Right atrium auricular region (tissue), 2 donors: ENCODE measurements at regions not wholly inside any gene's neighbourhood (a gene's known extent, or its start where the extent isn't known, plus 50 kb on each side); places are given as distances from the start of the nearest gene placed in this dataset.

ENCODE experiments used
- DNase-seq: peaks from one replicate; pipeline ENCODE4 v3.0.0-alpha.2; 2019; ENCODE audit warnings: low spot score
- H3K27ac ChIP-seq, 2 donors: fragments of 200-600 bp; sonication (generic); 1 replicate in 1 of 2; 2 replicates in 1 of 2; pipeline ENCODE4 v1.5.1; 2016 to 2019
- H3K27me3 ChIP-seq, 2 donors: fragments of 200-600 bp; sonication (generic); one replicate each; pipeline versions ENCODE4 v1.5.1 to v1.6.0; 2017 to 2019
- H3K36me3 ChIP-seq: fragments of 200-600 bp; sonication (generic); one replicate; pipeline ENCODE4 v1.5.1; 2016
- H3K4me1 ChIP-seq, 2 donors: fragments of 200-600 bp; sonication (generic); one replicate each; pipeline versions ENCODE4 v1.5.1 to v1.6.0; 2017 to 2019
- H3K4me3 ChIP-seq, 2 donors: fragments of 200-600 bp; sonication (generic); 1 replicate in 1 of 2; 2 replicates in 1 of 2; pipeline ENCODE4 v1.5.1; 2017 to 2019; ENCODE audit warnings: mild to moderate bottlenecking in 1 of 2, moderate library complexity in 1 of 2
- H3K9me3 ChIP-seq, 2 donors: fragments of 200-600 bp; sonication (generic); one replicate each; pipeline ENCODE4 v1.5.1; 2019
- TF ChIP-seq, protein P1 (sequence below), 2 donors: fragments of 200-600 bp; sonication (generic); IDR thresholded peaks; one replicate each; pipeline ENCODE4 v1.5.1; 2019; ENCODE audit warnings: antibody characterized with exemption in 2 of 2

DNA sequence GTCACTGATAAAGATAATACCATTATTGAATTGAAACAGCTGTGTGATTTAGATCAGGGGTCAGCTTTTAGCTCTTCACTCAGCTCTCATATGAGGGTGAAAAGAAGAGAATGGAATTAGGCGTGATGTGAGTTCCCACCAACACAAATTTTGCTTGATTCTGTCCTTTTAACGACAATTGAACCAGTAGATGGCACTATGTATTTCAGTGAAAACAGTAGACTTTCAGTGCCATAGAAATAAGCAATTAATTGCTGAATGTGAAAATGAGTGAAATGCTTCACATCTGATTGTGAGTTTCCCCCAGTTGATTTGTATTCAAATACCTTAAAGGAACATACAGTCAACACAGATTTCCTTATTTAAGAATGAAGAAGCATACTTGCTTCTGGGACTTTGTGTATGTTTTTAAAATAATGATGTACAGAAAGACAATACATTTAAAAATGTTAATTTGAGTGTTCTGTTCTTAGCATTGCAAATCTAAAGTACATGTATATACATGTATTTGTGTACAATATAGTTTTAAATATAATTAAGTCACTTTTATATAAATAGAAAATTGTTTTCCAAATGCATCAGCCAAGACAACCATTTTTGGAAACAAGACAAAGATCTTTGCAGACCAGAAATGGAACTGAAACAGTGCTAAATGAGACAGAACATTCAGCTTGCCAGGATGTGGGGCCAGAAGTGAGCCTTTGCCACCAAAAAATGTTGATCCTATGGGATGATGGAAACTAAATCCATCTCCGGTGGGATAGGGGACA, 178.8 kb downstream of the SNCA start:
- no peaks in the 10 kb centered on the region for H3K36me3 ChIP-seq
- H3K27me3 ChIP-seq: no peaks in the 10 kb centered on the region
- H3K27ac ChIP-seq: no peak overlapping the region
- no peaks in the 10 kb centered on the region for H3K9me3 ChIP-seq
- no peaks in the 10 kb centered on the region for H3K4me1 ChIP-seq
- DNase-seq: no peak
- TF ChIP-seq, protein P1, sequence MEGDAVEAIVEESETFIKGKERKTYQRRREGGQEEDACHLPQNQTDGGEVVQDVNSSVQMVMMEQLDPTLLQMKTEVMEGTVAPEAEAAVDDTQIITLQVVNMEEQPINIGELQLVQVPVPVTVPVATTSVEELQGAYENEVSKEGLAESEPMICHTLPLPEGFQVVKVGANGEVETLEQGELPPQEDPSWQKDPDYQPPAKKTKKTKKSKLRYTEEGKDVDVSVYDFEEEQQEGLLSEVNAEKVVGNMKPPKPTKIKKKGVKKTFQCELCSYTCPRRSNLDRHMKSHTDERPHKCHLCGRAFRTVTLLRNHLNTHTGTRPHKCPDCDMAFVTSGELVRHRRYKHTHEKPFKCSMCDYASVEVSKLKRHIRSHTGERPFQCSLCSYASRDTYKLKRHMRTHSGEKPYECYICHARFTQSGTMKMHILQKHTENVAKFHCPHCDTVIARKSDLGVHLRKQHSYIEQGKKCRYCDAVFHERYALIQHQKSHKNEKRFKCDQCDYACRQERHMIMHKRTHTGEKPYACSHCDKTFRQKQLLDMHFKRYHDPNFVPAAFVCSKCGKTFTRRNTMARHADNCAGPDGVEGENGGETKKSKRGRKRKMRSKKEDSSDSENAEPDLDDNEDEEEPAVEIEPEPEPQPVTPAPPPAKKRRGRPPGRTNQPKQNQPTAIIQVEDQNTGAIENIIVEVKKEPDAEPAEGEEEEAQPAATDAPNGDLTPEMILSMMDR (IDR thresholded peaks at IDR 0.05): peak; percentile 29 to 56
- H3K4me3 ChIP-seq: no peak overlapping the region

DNA sequence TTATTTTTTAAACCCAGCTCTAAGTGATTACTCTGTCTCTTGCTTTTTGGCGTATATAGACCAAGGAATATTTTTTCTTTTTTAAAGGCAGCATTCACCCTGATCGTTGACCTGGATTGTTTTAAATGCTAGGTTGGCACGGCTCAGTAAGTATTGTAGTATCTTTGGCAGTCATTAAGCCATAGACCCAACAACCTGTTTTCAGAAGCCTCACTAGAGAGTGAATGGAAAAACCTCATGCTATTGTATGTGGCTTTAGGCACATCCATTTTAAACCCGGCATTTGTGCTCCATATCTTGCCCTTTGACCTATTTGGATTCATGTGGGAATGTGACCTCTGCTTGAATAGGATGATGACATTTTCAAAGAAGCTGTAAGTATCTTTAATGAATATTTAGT, 183.9 kb downstream of the SNCA start:
- H3K27ac ChIP-seq: no peak overlapping the region
- H3K9me3 ChIP-seq: no peaks in the 10 kb centered on the region
- no peaks in the 10 kb centered on the region for H3K36me3 ChIP-seq
- H3K4me3 ChIP-seq: no peak overlapping the region
- H3K27me3 ChIP-seq: no peaks in the 10 kb centered on the region
- no peaks in the 10 kb centered on the region for H3K4me1 ChIP-seq
- TF ChIP-seq, protein P1 (IDR thresholded peaks at IDR 0.05): no peak
- DNase-seq: no peak

DNA sequence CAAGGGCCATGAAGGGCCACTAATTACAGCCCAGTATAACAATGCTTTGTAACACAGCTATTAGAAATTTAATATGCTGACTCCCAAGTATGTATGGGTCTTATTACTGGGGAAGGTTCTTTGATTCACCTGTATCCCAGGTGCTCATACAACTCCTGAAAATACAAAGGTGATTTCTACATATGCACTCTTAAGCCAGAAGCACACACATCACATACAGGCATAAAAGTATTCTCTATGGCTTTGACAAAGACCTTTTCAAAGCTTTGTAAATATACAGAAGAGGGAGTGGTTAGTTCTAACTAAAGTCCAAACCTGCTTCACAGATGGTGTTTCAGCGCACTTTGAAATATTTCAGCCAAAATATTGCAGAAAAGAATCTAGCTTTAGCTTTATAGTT, 191.5 kb downstream of the SNCA start:
- H3K4me1 ChIP-seq: no peaks in the 10 kb centered on the region
- TF ChIP-seq, protein P1 (IDR thresholded peaks at IDR 0.05): no peak
- no peak overlapping the region for H3K4me3 ChIP-seq

DNA sequence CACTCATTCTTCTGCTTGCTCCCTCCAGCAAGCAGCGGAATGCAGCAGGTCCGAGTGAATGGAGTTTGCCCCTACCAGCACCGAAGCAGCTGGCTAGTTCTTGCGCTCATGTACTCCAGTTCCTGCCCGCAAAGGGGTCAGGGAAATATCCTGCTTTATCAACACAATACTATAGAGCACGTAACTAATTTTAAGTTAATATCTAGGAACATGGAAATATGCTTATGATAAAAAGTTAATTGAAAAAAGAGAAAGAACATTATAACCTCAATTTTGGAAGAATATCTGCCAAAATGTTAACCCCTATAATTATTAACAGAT, 195.6 kb downstream of the SNCA start:
- Histone ChIP-seq H3K36me3 (no peaks in the 10 kb centered on the region), H3K27me3 (no peaks in the 10 kb centered on the region), H3K27ac (no peak overlapping the region), H3K9me3 (no peaks in the 10 kb centered on the region), H3K4me3 (no peak overlapping the region), H3K4me1 (no peaks in the 10 kb centered on the region)
- TF ChIP-seq, protein P1 (IDR thresholded peaks at IDR 0.05): no peak
- DNase-seq: no peak

More for the DNA sequence above, 191.5 kb downstream of the SNCA start:
- Histone ChIP-seq H3K9me3 (no peaks in the 10 kb centered on the region), H3K27ac (no peak overlapping the region), H3K36me3 (no peaks in the 10 kb centered on the region), H3K27me3 (no peaks in the 10 kb centered on the region)
- no peak for DNase-seq

DNA sequence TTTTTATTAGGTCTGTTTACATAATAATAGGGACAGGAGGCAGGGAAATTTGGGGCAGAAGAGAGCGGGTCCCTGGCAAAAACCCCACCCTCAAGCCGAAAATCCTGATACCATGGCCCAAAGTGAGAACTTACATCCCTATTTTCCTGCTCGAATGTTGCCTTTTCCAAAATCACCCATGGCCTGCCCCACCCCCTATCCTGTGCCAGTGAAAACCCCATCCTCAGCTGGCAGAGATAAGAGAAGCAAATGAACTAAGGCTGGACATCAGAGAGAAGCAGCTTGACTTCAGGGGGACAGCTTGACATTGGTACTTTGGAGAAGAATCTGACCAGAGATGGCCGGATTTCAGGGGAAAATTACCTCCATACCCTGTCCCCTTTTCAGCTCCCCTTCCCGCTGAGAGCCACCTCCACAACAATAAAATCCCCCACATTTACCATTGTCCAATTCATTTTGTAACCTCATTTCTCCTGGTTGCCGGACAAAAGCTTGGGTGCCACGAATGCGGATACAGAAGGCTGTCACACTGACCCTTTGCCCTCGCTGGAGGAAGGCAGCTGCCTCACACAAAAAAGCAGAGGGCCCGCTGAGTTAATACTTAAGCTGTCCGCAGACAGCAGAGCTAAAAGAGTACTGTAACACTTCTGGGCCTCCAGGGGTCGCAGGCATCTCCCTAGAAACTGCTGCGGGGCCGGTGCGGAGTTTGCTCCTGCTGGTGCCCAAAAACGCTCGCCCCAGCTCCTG, 196.2 kb downstream of the SNCA start:
- no peaks in the 10 kb centered on the region for H3K27me3 ChIP-seq
- no peaks in the 10 kb centered on the region for H3K4me1 ChIP-seq
- no peak overlapping the region for H3K4me3 ChIP-seq
- no peaks in the 10 kb centered on the region for H3K36me3 ChIP-seq
- no peak for DNase-seq
- no peak overlapping the region for H3K27ac ChIP-seq
- H3K9me3 ChIP-seq: no peaks in the 10 kb centered on the region
- TF ChIP-seq, protein P1 (IDR thresholded peaks at IDR 0.05): peak in 1 of 2 donors; percentile 57
